B cell (primary cell): ENCODE measurements at regions not wholly inside any gene's neighbourhood (a gene's known extent, or its start where the extent isn't known, plus 50 kb on each side); places are given as distances from the start of the nearest gene placed in this dataset.

Experiments used
- ATAC-seq: fragments of 200-7000 bp; cut with Tn5 transposase; one replicate; pipeline ENCODE4 v1.10.0; 2021; ENCODE audit warnings: low read depth, mild to moderate bottlenecking, moderate number of reproducible peaks, moderate library complexity
- CTCF ChIA-PET: fragments of 350-600 bp; sonication (Branson Sonifier 250); formaldehyde crosslinking; loops from one replicate; lab custom pipeline; 2021; ENCODE audit warnings: antibody characterized with exemption, inconsistent platforms; lab: Charles Lee
- POLR2A ChIA-PET: fragments of 350-600 bp; sonication (Branson Sonifier 250); formaldehyde crosslinking; loops from one replicate; lab custom pipeline; 2021; ENCODE audit warnings: antibody characterized with exemption; lab: Charles Lee
- DNase-seq: peaks from one replicate; pipeline ENCODE4 v3.0.0; 2013
- H2AFZ ChIP-seq: 2 replicates; pipeline ENCODE4 v1.6.1; 2012; ENCODE audit warnings: mild to moderate bottlenecking, low read depth, low read length; ENCODE audit not compliant: insufficient read depth, poor library complexity, severe bottlenecking
- H3K27ac ChIP-seq, 2 donors: 1 replicate in 1 of 2; 2 replicates in 1 of 2; pipeline ENCODE4 v1.5.1; 2012 to 2013; ENCODE audit warnings: low read length in 2 of 2, mild to moderate bottlenecking in 2 of 2, moderate library complexity in 1 of 2
- H3K27me3 ChIP-seq, 4 experiments: fragments of 200-600 bp in 1 of 4; sonication (generic) in 1 of 4; replicated peaks in 1 of 4; 1 replicate in 2 of 4; 2 replicates in 2 of 4; pipeline versions ENCODE4 v1.6.1 to v1.7.0; 2013 to 2016; ENCODE audit warnings: low read length in 3 of 4, mild to moderate bottlenecking in 2 of 4, mixed read lengths in 1 of 4, moderate library complexity in 1 of 4; ENCODE audit not compliant: insufficient read depth in 4 of 4, control insufficient read depth in 3 of 4; ENCODE audit errors: control extremely low read depth in 1 of 4
- H3K36me3 ChIP-seq, 2 experiments: replicated peaks in 1 of 2; 1 replicate in 1 of 2; 2 replicates in 1 of 2; pipeline versions ENCODE4 v1.6.1 to v1.7.1; 2013; ENCODE audit warnings: low read length in 1 of 2; ENCODE audit not compliant: insufficient read depth in 2 of 2, control insufficient read depth in 1 of 2; ENCODE audit errors: control extremely low read depth in 1 of 2, extremely low read depth in 1 of 2
- H3K4me1 ChIP-seq, 2 donors: fragments of 200-600 bp in 1 of 2; sonication (generic) in 1 of 2; 1 replicate in 1 of 2; 2 replicates in 1 of 2; pipeline versions ENCODE4 v1.5.1 to v1.6.1; 2013 to 2017; ENCODE audit warnings: low read length in 2 of 2; ENCODE audit not compliant: control insufficient read depth in 2 of 2, insufficient read depth in 2 of 2
- H3K4me2 ChIP-seq: replicated peaks from 2 replicates; pipeline ENCODE3; 2012; ENCODE audit warnings: mild to moderate bottlenecking, low read depth, low read length; ENCODE audit not compliant: poor library complexity, severe bottlenecking
- H3K4me3 ChIP-seq, 5 experiments: fragments of 200-600 bp in 1 of 5; sonication (generic) in 1 of 5; 1 replicate in 3 of 5; 2 replicates in 2 of 5; pipeline versions ENCODE4 v1.5.1 to v1.7.0; 2011 to 2016; ENCODE audit warnings: low read length in 4 of 5, mild to moderate bottlenecking in 4 of 5, low read depth in 2 of 5, control low read depth in 1 of 5, moderate library complexity in 1 of 5; ENCODE audit not compliant: insufficient read depth in 1 of 5; ENCODE audit errors: control extremely low read depth in 1 of 5, extremely low read depth in 1 of 5
- H3K79me2 ChIP-seq: fragments of 200-600 bp; sonication (generic); one replicate; pipeline ENCODE4 v1.6.0; 2016; ENCODE audit warnings: low read length; ENCODE audit not compliant: control insufficient read depth, insufficient read depth
- H3K9ac ChIP-seq: fragments of 200-600 bp; sonication (generic); 2 replicates; pipeline ENCODE4 v1.6.1; 2017; ENCODE audit warnings: mild to moderate bottlenecking, low read length, moderate library complexity
- H3K9me3 ChIP-seq, 3 donors: one replicate each; pipeline versions ENCODE4 v1.6.1 to v1.7.1; 2013; ENCODE audit warnings: low read length in 2 of 3; ENCODE audit not compliant: control insufficient read depth in 2 of 3, insufficient read depth in 1 of 3; ENCODE audit errors: control extremely low read depth in 1 of 3
- H4K20me1 ChIP-seq: 2 replicates; pipeline ENCODE4 v1.6.0; 2012; ENCODE audit warnings: mild to moderate bottlenecking, low read length; ENCODE audit not compliant: insufficient read depth, control insufficient read depth, poor library complexity, severe bottlenecking
- H3K27ac Mint-ChIP-seq: one replicate; pipeline ENCODE4 v1.8.0; 2021; ENCODE audit warnings: mixed read lengths
- H3K27me3 Mint-ChIP-seq: one replicate; pipeline ENCODE4 v1.8.0; 2021; ENCODE audit warnings: mixed read lengths
- H3K4me1 Mint-ChIP-seq: one replicate; pipeline ENCODE4 v1.8.0; 2021; ENCODE audit warnings: mixed read lengths
- H3K4me3 Mint-ChIP-seq: one replicate; pipeline ENCODE4 v1.8.0; 2021; ENCODE audit warnings: mixed read lengths
- H3K9me3 Mint-ChIP-seq: one replicate; pipeline ENCODE4 v1.8.0; 2022; ENCODE audit warnings: mixed read lengths; ENCODE audit not compliant: insufficient read depth
- EZH2 ChIP-seq: IDR thresholded peaks from 2 replicates; pipeline ENCODE4 v1.6.1; 2012; ENCODE audit warnings: borderline replicate concordance, low read depth, mild to moderate bottlenecking, moderate library complexity, low read length; ENCODE audit not compliant: insufficient read depth, poor library complexity, severe bottlenecking
- WGBS: methylation state at CpG from one replicate; pipeline ENCODE4 v1.1.5; 2013; ENCODE audit warnings: missing lambda C conversion rate; ENCODE audit not compliant: insufficient coverage; 5-methylcytosine and 5-hydroxymethylcytosine counted together
- intact Hi-C: fragments of 100-400 bp; cut with micrococcal nuclease; formaldehyde crosslinking; loops from one replicate; pipeline ENCODE4 v1.10.0; 2022
- TF ChIP-seq, protein P1 (sequence below): fragments of 200-600 bp; IDR thresholded peaks from one replicate; pipeline ENCODE4 v1.8.0; 2022; ENCODE audit warnings: antibody characterized with exemption, mild to moderate bottlenecking

DNA sequence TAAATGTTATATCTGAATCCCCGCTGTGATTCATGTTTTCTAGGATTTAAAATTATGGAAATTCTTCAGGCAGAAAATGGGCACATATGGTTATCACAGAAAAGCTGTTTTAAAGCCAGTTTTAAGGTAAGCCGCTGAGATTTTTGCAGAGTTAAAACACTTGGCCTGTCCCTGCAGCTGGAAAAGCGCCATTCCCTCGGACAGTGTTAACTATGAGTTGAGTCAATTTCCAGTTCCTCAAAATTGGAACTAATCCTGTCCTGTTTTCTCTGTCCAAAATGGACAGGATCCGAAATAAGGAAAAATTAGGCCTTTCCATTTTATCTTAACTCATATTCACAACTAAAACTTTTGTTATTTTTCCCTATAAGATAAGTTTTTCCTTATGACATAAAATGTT is 225.2 kb downstream of the SAMD5 start:
- CTCF ChIA-PET = no interaction called here
- no peaks in the 10 kb centered on the region for H3K9me3 Mint-ChIP-seq
- no peaks in the 10 kb centered on the region for H3K4me1 Mint-ChIP-seq
- no peak for ATAC-seq
- POLR2A ChIA-PET = no interaction called here
- Histone ChIP-seq H3K9me3 (no peaks in the 10 kb centered on the region), H3K36me3 (no peaks in the 10 kb centered on the region), H3K9ac (no peak overlapping the region), H4K20me1 (no peaks in the 10 kb centered on the region), H3K27me3 (no peaks in the 10 kb centered on the region), H2AFZ (no peak overlapping the region), H3K79me2 (no peaks in the 10 kb centered on the region), H3K4me3 (no peak overlapping the region), H3K27ac (no peak overlapping the region), H3K4me2 (no peak overlapping the region), H3K4me1 (no peaks in the 10 kb centered on the region)
- H3K4me3 Mint-ChIP-seq = no peak overlapping the region
- no peak overlapping the region for H3K27ac Mint-ChIP-seq
- DNase-seq = no peak
- H3K27me3 Mint-ChIP-seq = no peaks in the 10 kb centered on the region
- intact Hi-C loops = no loop called here
- no peak for TF ChIP-seq EZH2
- TF ChIP-seq, protein P1, sequence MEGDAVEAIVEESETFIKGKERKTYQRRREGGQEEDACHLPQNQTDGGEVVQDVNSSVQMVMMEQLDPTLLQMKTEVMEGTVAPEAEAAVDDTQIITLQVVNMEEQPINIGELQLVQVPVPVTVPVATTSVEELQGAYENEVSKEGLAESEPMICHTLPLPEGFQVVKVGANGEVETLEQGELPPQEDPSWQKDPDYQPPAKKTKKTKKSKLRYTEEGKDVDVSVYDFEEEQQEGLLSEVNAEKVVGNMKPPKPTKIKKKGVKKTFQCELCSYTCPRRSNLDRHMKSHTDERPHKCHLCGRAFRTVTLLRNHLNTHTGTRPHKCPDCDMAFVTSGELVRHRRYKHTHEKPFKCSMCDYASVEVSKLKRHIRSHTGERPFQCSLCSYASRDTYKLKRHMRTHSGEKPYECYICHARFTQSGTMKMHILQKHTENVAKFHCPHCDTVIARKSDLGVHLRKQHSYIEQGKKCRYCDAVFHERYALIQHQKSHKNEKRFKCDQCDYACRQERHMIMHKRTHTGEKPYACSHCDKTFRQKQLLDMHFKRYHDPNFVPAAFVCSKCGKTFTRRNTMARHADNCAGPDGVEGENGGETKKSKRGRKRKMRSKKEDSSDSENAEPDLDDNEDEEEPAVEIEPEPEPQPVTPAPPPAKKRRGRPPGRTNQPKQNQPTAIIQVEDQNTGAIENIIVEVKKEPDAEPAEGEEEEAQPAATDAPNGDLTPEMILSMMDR = no peak
- WGBS = 100% methylated on average over 1 of the region's 5 CpGs

DNA sequence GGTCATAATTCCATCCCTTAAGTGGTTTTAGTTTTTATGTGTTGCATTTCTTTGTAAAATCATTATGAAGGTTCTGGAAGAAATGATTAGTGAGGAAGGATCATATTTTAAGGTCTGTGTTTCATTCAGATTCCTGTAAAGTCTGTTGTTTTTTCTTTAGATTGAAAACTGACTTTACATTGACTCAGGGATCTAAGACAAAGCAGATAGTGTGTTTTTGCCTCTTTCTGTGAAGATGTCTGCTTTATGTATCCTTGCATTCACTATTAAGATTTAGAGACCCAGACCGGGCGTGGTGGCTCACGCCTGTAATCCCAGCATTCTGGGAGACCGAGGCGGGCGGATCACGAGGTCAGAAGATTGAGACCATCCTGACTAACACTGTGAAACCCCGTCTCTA is 225.7 kb downstream of the SAMD5 start:
- Histone ChIP-seq H3K4me1 (no peaks in the 10 kb centered on the region), H3K4me2 (no peak overlapping the region), H4K20me1 (no peaks in the 10 kb centered on the region), H3K9me3 (no peaks in the 10 kb centered on the region), H3K79me2 (no peaks in the 10 kb centered on the region), H3K9ac (no peak overlapping the region), H2AFZ (no peak overlapping the region), H3K36me3 (no peaks in the 10 kb centered on the region), H3K4me3 (no peak overlapping the region), H3K27ac (no peak overlapping the region), H3K27me3 (no peaks in the 10 kb centered on the region)
- TF ChIP-seq, protein P1 = no peak
- TF ChIP-seq EZH2 = no peak
- H3K27me3 Mint-ChIP-seq = no peaks in the 10 kb centered on the region
- 96% methylated on average over 5 of the region's 8 CpGs for WGBS
- no peak overlapping the region for H3K27ac Mint-ChIP-seq
- ATAC-seq (no peak), DNase-seq (no peak)
- intact Hi-C loops = no loop called here
- no peaks in the 10 kb centered on the region for H3K9me3 Mint-ChIP-seq
- POLR2A ChIA-PET = no interaction called here
- no peaks in the 10 kb centered on the region for H3K4me1 Mint-ChIP-seq
- no peak overlapping the region for H3K4me3 Mint-ChIP-seq
- CTCF ChIA-PET = no interaction called here
